ENCODE measurements at regions not wholly inside any gene's neighbourhood (a gene's known extent, or its start where the extent isn't known, plus 50 kb on each side); places are given as distances from the start of the nearest gene placed in this dataset.

DNA sequence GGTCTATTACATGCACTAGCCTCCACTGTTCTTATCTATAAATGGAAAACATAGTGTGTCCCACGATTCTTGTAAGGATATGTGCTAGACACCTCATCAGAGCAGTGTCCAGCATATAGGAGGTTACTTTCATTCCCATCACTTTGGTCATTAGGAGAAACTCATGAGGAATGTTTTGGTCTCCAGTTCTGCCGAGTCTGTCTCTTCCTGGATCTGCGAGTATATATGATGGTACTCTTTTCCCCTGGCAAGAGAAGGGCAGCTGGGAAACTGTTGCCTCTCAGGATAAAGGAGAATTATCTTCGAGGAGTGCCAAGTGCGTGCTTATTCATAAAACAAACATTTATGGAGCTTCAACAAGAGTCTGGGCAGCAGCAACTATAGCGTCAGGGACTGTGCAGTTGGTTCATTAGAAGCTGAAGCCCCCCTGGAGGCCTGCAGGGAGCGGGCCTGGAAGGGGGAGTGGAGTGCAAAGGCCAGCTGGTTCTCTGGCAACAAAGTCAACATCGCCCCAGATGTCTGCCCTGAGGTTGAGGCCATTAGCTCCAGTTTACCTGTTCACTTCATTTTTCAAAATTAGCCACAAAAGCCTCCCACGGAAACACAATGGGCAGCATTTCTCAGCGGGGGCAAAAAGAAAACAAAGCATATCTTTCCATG, 811.9 kb downstream of the MAFB start:
- WGBS, 2 donors = 42 to 47% methylated on average over 10 of the region's 10 CpGs
- ATAC-seq (ENCODE audit: low FRiP score) (no peak), DNase-seq (no peak)
- no peaks in the 10 kb centered on the region for H3K4me1 ChIP-seq (ENCODE audit: control insufficient read depth in 1 of 2, insufficient read depth in 2 of 2, low read length in 2 of 2)
- H3K4me3 ChIP-seq (ENCODE audit: low read length in 2 of 2) = no peak overlapping the region
- H3K27ac ChIP-seq (ENCODE audit: low read depth in 1 of 2, low read length in 2 of 2) = no peak overlapping the region
- intact Hi-C loops (cut with DNase I) = no loop called here
- no peaks in the 10 kb centered on the region for H3K27me3 ChIP-seq (ENCODE audit: control insufficient read depth in 1 of 2, insufficient read depth in 2 of 2, low read length in 1 of 2)
- H3K36me3 ChIP-seq (ENCODE audit: control insufficient read depth in 1 of 2, insufficient read depth in 2 of 2, low read length in 1 of 2) = no peaks in the 10 kb centered on the region
- H3K9me3 ChIP-seq (ENCODE audit: control insufficient read depth, low read length) = no peaks in the 10 kb centered on the region

DNA sequence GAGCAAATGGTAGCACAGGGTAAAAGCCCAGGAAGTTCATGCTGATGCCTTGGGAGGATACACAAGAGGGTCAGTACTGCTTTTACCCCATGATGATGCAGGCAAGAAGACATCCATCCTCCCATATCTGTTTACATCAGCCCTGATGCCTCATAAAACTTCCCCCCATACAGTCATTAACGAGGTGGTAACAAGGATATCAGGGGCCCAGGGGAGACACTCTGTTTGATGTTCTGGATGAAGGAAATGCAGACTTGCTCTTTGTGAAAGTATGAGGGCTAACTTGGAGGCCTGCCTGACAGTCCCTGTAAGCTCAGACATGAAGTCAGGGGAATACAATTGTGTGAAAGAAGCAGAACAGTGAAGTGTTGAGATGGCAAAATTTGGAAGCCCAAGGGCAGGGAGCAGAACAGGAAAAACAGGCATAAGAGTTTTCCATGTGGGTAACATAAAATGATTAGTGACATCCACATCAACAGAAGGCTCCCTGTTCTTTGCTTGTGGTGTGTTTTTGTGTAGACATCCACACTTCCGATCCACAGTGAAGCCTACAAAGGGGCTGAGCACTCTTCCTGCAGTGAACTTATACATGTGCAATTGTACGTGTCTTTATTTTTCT, 813.4 kb downstream of the MAFB start:
- H3K4me3 ChIP-seq (ENCODE audit: low read length in 2 of 2) = no peak overlapping the region
- H3K9me3 ChIP-seq (ENCODE audit: control insufficient read depth, low read length) = no peaks in the 10 kb centered on the region
- DNase-seq = no peak
- intact Hi-C loops (cut with DNase I) = no loop called here
- 59 to 69% methylated on average over 3 of the region's 3 CpGs for WGBS, 2 donors
- no peak overlapping the region for H3K27ac ChIP-seq (ENCODE audit: low read depth in 1 of 2, low read length in 2 of 2)
- H3K36me3 ChIP-seq (ENCODE audit: control insufficient read depth in 1 of 2, insufficient read depth in 2 of 2, low read length in 1 of 2) = no peaks in the 10 kb centered on the region
- ATAC-seq (ENCODE audit: low FRiP score) = no peak
- H3K27me3 ChIP-seq (ENCODE audit: control insufficient read depth in 1 of 2, insufficient read depth in 2 of 2, low read length in 1 of 2) = no peaks in the 10 kb centered on the region
- H3K4me1 ChIP-seq (ENCODE audit: control insufficient read depth in 1 of 2, insufficient read depth in 2 of 2, low read length in 2 of 2) = no peaks in the 10 kb centered on the region

DNA sequence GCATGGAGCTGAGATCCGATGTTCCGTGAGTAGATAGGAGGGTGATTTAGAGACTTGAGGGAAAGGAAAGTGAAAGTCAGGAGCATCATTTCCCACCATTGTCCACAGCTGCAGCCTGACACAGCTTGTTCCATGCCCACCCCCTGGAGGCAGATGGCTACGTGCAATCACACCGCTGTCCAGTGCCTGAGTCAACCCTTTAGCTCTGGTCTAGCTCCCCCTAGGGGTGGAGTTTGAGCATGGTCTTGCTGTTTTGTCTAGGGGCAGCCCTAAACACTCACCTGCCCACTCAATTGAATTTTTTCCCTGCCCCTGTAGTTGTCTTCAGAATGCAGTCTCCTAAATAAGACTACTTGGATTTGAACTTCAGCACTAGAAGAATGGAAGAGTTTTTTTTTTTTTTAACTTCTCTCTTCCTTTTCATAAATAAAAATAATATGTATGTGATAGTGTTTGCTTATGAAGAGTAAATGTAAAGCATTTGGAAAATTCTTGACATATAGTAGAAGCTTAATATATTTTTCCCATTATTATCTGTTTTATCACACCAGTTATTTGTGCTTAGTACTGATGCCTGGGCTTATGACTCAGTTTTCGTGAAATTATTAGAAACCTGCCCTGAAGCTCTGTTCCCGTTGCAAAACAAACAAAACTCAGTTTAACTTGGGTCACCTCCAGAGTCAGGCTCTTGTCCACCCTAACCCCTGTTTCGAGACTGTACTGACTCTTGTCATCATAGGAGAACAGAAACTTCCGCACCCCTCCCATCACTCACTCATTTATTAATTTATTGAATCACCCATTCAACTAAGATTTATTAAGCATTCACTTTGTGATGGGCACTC, 814.8 kb downstream of the MAFB start:
- ATAC-seq (ENCODE audit: low FRiP score) (peak; percentile 92), DNase-seq (peak in 1 of 2 donors; percentile 77)
- H3K4me3 ChIP-seq (ENCODE audit: low read length in 2 of 2) = no peak overlapping the region
- intact Hi-C loops (cut with DNase I) = no loop called here
- H3K27me3 ChIP-seq (ENCODE audit: control insufficient read depth in 1 of 2, insufficient read depth in 2 of 2, low read length in 1 of 2) = no peaks in the 10 kb centered on the region
- no peaks in the 10 kb centered on the region for H3K9me3 ChIP-seq (ENCODE audit: control insufficient read depth, low read length)
- WGBS, 2 donors = 39 to 42% methylated on average over 8 of the region's 8 CpGs
- no peaks in the 10 kb centered on the region for H3K4me1 ChIP-seq (ENCODE audit: control insufficient read depth in 1 of 2, insufficient read depth in 2 of 2, low read length in 2 of 2)
- no peak overlapping the region for H3K27ac ChIP-seq (ENCODE audit: low read depth in 1 of 2, low read length in 2 of 2)
- H3K36me3 ChIP-seq (ENCODE audit: control insufficient read depth in 1 of 2, insufficient read depth in 2 of 2, low read length in 1 of 2) = no peaks in the 10 kb centered on the region

DNA sequence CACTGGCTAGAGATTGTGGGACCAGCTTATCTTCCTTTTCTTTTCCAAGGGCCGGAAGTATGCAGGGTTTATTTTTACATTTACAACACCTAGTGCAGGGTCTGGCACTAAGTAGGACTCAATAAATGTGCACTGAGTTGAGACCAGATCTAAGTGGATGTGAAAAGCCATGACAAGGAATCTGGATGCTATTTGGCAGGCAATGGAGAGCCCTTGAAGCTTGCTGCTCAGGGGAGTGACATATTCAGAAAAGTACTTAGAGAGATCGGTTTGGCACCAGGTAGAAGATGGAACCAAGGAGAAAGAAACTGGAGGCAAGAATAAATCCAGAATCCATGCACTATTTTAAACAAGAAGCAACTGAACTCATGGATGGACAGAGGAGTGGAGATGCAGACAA, 815.8 kb downstream of the MAFB start:
- WGBS, 2 donors = 65 to 67% methylated on average over 2 of the region's 2 CpGs
- intact Hi-C loops (cut with DNase I) = loop anchor here in 1 of 2 donors (2.0 kb wide), 1 partner anchor 604 kb away; no protein-coding TSS in a partner anchor
- ATAC-seq (ENCODE audit: low FRiP score) (no peak), DNase-seq (no peak)
- Histone ChIP-seq H3K27me3 (ENCODE audit: control insufficient read depth in 1 of 2, insufficient read depth in 2 of 2, low read length in 1 of 2) (no peaks in the 10 kb centered on the region), H3K27ac (ENCODE audit: low read depth in 1 of 2, low read length in 2 of 2) (no peak overlapping the region), H3K36me3 (ENCODE audit: control insufficient read depth in 1 of 2, insufficient read depth in 2 of 2, low read length in 1 of 2) (no peaks in the 10 kb centered on the region), H3K9me3 (ENCODE audit: control insufficient read depth, low read length) (no peaks in the 10 kb centered on the region), H3K4me1 (ENCODE audit: control insufficient read depth in 1 of 2, insufficient read depth in 2 of 2, low read length in 2 of 2) (no peaks in the 10 kb centered on the region), H3K4me3 (ENCODE audit: low read length in 2 of 2) (no peak overlapping the region)

DNA sequence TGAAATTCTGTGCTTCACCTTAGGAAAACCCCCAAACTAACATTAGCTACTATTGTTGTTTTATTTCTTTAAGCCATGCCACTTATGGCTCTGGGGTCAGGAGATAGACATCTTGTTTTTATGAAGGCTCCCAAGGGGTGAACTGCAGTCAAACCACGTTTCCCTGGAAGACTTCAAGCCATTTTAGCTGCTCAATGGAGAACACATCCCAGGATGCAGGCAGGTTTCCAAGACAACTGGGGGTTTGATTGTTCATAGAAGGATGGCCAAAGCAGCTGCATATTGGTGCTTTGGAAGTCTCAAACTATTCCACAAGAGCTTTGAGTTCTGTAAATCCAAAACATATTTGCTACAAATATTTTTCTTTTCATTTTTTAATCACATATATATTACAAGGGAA, 818.0 kb downstream of the MAFB start:
- no peak overlapping the region for H3K27ac ChIP-seq (ENCODE audit: low read depth in 1 of 2, low read length in 2 of 2)
- no peaks in the 10 kb centered on the region for H3K9me3 ChIP-seq (ENCODE audit: control insufficient read depth, low read length)
- no peak for DNase-seq
- H3K36me3 ChIP-seq (ENCODE audit: control insufficient read depth in 1 of 2, insufficient read depth in 2 of 2, low read length in 1 of 2) = no peaks in the 10 kb centered on the region
- intact Hi-C loops (cut with DNase I) = no loop called here
- ATAC-seq (ENCODE audit: low FRiP score) = no peak
- no peaks in the 10 kb centered on the region for H3K4me1 ChIP-seq (ENCODE audit: control insufficient read depth in 1 of 2, insufficient read depth in 2 of 2, low read length in 2 of 2)
- H3K27me3 ChIP-seq (ENCODE audit: control insufficient read depth in 1 of 2, insufficient read depth in 2 of 2, low read length in 1 of 2) = no peaks in the 10 kb centered on the region
- 17 to 18% methylated on average over 1 of the region's 1 CpG for WGBS, 2 donors
- no peak overlapping the region for H3K4me3 ChIP-seq (ENCODE audit: low read length in 2 of 2)

DNA sequence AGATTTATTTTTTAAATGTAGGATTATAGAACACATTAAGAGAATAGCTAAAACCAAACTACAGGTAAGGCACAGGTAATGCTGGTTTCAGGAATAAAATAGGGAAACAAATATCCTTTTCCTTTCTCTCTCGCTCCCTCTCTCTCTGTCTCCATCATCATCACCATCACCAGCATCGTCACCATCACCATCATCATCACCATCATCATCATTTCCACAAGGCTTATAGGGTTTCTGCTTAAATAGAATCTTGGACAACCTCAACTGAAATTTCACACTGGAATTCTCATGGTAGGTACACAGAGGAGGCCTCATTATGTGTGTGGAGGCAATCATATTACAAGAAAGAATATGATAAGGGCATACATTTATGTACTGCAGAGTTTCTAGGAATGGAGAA, 823.6 kb downstream of the MAFB start:
- Histone ChIP-seq H3K4me3 (ENCODE audit: low read length in 2 of 2) (no peak overlapping the region), H3K27me3 (ENCODE audit: control insufficient read depth in 1 of 2, insufficient read depth in 2 of 2, low read length in 1 of 2) (no peaks in the 10 kb centered on the region), H3K9me3 (ENCODE audit: control insufficient read depth, low read length) (no peaks in the 10 kb centered on the region), H3K4me1 (ENCODE audit: control insufficient read depth in 1 of 2, insufficient read depth in 2 of 2, low read length in 2 of 2) (no peaks in the 10 kb centered on the region), H3K27ac (ENCODE audit: low read depth in 1 of 2, low read length in 2 of 2) (no peak overlapping the region), H3K36me3 (ENCODE audit: control insufficient read depth in 1 of 2, insufficient read depth in 2 of 2, low read length in 1 of 2) (no peaks in the 10 kb centered on the region)
- intact Hi-C loops (cut with DNase I) = no loop called here
- no peak for ATAC-seq (ENCODE audit: low FRiP score)
- DNase-seq = no peak
- 91 to 100% methylated on average over 2 of the region's 2 CpGs for WGBS, 2 donors

DNA sequence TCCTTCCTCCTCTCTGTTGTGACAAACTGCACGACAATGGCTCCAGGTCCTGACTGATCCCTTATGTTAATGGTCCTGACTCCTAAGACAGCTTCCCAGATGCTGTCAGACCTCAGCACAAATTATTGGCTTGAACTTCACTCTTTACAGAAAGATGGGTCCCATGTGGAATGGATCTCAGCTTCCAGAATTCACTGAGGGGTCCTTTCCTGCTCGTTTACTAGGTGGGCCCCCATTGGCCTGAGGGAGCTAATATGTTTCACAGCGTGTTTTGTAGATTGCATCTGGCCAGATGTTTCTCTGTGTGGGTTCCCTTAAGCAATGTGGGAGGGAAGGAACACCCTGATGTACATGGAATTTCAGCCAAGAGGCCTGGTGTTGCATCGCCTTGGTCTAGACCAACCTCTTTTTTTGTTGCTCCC, 826.6 kb downstream of the MAFB start:
- no peak overlapping the region for H3K4me3 ChIP-seq (ENCODE audit: low read length in 2 of 2)
- no peaks in the 10 kb centered on the region for H3K36me3 ChIP-seq (ENCODE audit: control insufficient read depth in 1 of 2, insufficient read depth in 2 of 2, low read length in 1 of 2)
- 60 to 61% methylated on average over 4 of the region's 4 CpGs for WGBS, 2 donors
- no peaks in the 10 kb centered on the region for H3K27me3 ChIP-seq (ENCODE audit: control insufficient read depth in 1 of 2, insufficient read depth in 2 of 2, low read length in 1 of 2)
- ATAC-seq (ENCODE audit: low FRiP score) (no peak), DNase-seq (no peak)
- H3K27ac ChIP-seq (ENCODE audit: low read depth in 1 of 2, low read length in 2 of 2) = no peak overlapping the region
- intact Hi-C loops (cut with DNase I) = no loop called here
- no peaks in the 10 kb centered on the region for H3K4me1 ChIP-seq (ENCODE audit: control insufficient read depth in 1 of 2, insufficient read depth in 2 of 2, low read length in 2 of 2)
- H3K9me3 ChIP-seq (ENCODE audit: control insufficient read depth, low read length) = no peaks in the 10 kb centered on the region

DNA sequence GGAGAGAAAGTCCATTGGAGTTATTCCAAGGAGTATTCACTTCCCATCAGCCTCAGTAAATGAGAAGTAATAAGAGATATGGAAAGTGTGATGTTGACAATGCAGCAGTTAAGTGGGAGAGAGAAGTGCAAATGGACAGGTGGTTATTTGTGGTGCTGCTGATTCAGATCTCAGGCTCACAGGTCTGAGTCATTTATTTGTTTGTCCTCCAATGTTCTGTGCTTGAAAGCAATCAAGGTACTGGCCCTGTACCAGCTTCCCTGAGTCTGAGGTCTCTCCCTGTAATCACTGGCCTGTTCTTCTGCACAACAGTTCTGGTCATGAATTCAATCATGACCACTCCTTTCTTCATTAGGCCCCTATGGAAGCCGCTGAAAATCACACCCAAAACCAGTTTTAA, 827.7 kb downstream of the MAFB start:
- no peak for DNase-seq
- Histone ChIP-seq H3K27ac (ENCODE audit: low read depth in 1 of 2, low read length in 2 of 2) (no peak overlapping the region), H3K27me3 (ENCODE audit: control insufficient read depth in 1 of 2, insufficient read depth in 2 of 2, low read length in 1 of 2) (no peaks in the 10 kb centered on the region), H3K4me1 (ENCODE audit: control insufficient read depth in 1 of 2, insufficient read depth in 2 of 2, low read length in 2 of 2) (no peaks in the 10 kb centered on the region), H3K9me3 (ENCODE audit: control insufficient read depth, low read length) (no peaks in the 10 kb centered on the region), H3K36me3 (ENCODE audit: control insufficient read depth in 1 of 2, insufficient read depth in 2 of 2, low read length in 1 of 2) (no peaks in the 10 kb centered on the region), H3K4me3 (ENCODE audit: low read length in 2 of 2) (no peak overlapping the region)
- intact Hi-C loops (cut with DNase I) = no loop called here
- WGBS, 2 donors = 76 to 94% methylated on average over 1 of the region's 1 CpG
- ATAC-seq (ENCODE audit: low FRiP score) = no peak
